ENCODE measurements at regions not wholly inside any gene's neighbourhood (a gene's known extent, or its start where the extent isn't known, plus 50 kb on each side); places are given as distances from the start of the nearest gene placed in this dataset.

- no peak for TF ChIP-seq CTCF (IDR thresholded peaks at IDR 0.05 in 2 of 3, conservative IDR thresholded peaks at IDR 0.05 in 1 of 3; ENCODE audit: insufficient read depth in 2 of 3, low read depth in 1 of 3, low read length in 3 of 3)
- TF ChIP-seq MYBL2 (IDR thresholded peaks at IDR 0.05; ENCODE audit: low read depth) = no peak
- no peak for TF ChIP-seq MYBL2 (CRISPR knock-in tag; IDR thresholded peaks at IDR 0.05; ENCODE audit: borderline replicate concordance)
- no peak for TF ChIP-seq MTF1 (CRISPR knock-in tag; IDR thresholded peaks at IDR 0.05; ENCODE audit: borderline replicate concordance)
- TF ChIP-seq POLR2H (tag; IDR thresholded peaks at IDR 0.05; ENCODE audit: low read depth) = no peak
- TF ChIP-seq MYC (IDR thresholded peaks at IDR 0.05; ENCODE audit: low read depth, low read length) = no peak
- no peak for TF ChIP-seq MYC (CRISPR knock-in tag; IDR thresholded peaks at IDR 0.05; ENCODE audit: borderline replicate concordance, low read depth)
- no peak for TF ChIP-seq MXI1 (IDR thresholded peaks at IDR 0.05; ENCODE audit: low read depth, low read length)
- TF ChIP-seq, protein P1, sequence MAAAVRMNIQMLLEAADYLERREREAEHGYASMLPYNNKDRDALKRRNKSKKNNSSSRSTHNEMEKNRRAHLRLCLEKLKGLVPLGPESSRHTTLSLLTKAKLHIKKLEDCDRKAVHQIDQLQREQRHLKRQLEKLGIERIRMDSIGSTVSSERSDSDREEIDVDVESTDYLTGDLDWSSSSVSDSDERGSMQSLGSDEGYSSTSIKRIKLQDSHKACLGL (CRISPR knock-in tag; IDR thresholded peaks at IDR 0.05; ENCODE audit: borderline replicate concordance, poor library complexity, severe bottlenecking) = no peak
- no peak for TF ChIP-seq CREM (IDR thresholded peaks at IDR 0.05; ENCODE audit: low read depth)
- TF ChIP-seq ZSCAN29 (IDR thresholded peaks at IDR 0.05) = no peak
These were observed 892.6 kb downstream of the TAF11L14 start for GRCh38 chr5:18526792-18527405.
